K562 (cell line): ENCODE measurements at regions not wholly inside any gene's neighbourhood (a gene's known extent, or its start where the extent isn't known, plus 50 kb on each side); places are given as distances from the start of the nearest gene placed in this dataset.

Source experiments
- ATAC-seq: fragments of 200-7000 bp; cut with Tn5 transposase; 3 replicates; pipeline ENCODE4 v1.9.1; 2020; ENCODE audit warnings: moderate library complexity
- BruUV-seq: library from RNA; stranded (reverse); fragments of 400-500 nt; replicated peaks from 2 replicates; lab custom pipeline; 2021; lab: Mats Ljungman, UMichigan
- CTCF ChIA-PET: fragments of 300-600 bp; formaldehyde crosslinking; extraction: SDS; loops from one replicate; lab custom pipeline; 2021; ENCODE audit warnings: low intra/inter-chr PET ratio; lab: Yijun Ruan, JAX
- POLR2A ChIA-PET: fragments of 300-600, 350-650 bp; sonication (Branson Sonifier 250); formaldehyde crosslinking; extraction: SDS; loops from one replicate; lab custom pipeline; 2021; ENCODE audit warnings: antibody characterized with exemption, inconsistent platforms; lab: Yijun Ruan, JAX
- DNase-seq, 4 experiments: peaks; one replicate each; pipeline versions ENCODE4 v3.0.0 to v3.0.0-alpha.2; 2011 to 2018; ENCODE audit warnings: low spot score in 3 of 4, mixed read lengths in 3 of 4; ENCODE audit errors: extremely low read depth in 1 of 4
- FAIRE-seq: peaks from 2 replicates; lab custom pipeline; 2011; peaks lifted over from hg19 to GRCh38; lab: Jason Lieb, UNC
- H2AFZ ChIP-seq: 2 replicates; pipeline ENCODE4 v1.6.0; 2011; ENCODE audit warnings: low read depth, low read length, control low read depth, inconsistent platforms
- H3K27ac ChIP-seq: fragments of 200-600 bp; 3 replicates; pipeline ENCODE4 v1.8.0; 2011; ENCODE audit warnings: low read depth, mild to moderate bottlenecking, control low read depth, inconsistent platforms, low read length, moderate library complexity, mixed read lengths; ENCODE audit errors: extremely low read depth
- H3K27me3 ChIP-seq, 2 experiments: fragments of 300-600 bp in 1 of 2; 2 replicates in 1 of 2; 3 replicates in 1 of 2; pipeline versions ENCODE4 v1.6.0 to v1.8.0; 2011; ENCODE audit warnings: inconsistent platforms in 2 of 2, low read length in 2 of 2, mild to moderate bottlenecking in 1 of 2, mixed read lengths in 1 of 2, moderate library complexity in 1 of 2; ENCODE audit not compliant: control insufficient read depth in 2 of 2, insufficient read depth in 2 of 2
- H3K36me3 ChIP-seq: fragments of 300-600 bp; 3 replicates; pipeline ENCODE4 v1.8.0; 2011; ENCODE audit warnings: mild to moderate bottlenecking, low read length, inconsistent platforms; ENCODE audit not compliant: control insufficient read depth, insufficient read depth
- H3K4me1 ChIP-seq, 2 experiments: fragments of 200-600 bp in 1 of 2; replicated peaks in 1 of 2; 2 replicates in 1 of 2; 3 replicates in 1 of 2; pipeline versions ENCODE4 v1.5.1 to v1.8.0; 2011; ENCODE audit warnings: inconsistent platforms in 2 of 2, low read length in 2 of 2, mild to moderate bottlenecking in 1 of 2, mixed read lengths in 1 of 2, moderate library complexity in 1 of 2; ENCODE audit not compliant: control insufficient read depth in 2 of 2, insufficient read depth in 2 of 2
- H3K4me2 ChIP-seq: 2 replicates; pipeline ENCODE4 v1.6.1; 2011; ENCODE audit warnings: low read length, control low read depth, inconsistent platforms, mixed read lengths; ENCODE audit not compliant: insufficient read depth
- H3K4me3 ChIP-seq: fragments of 200-600 bp; sonication (generic), shearing (Covaris generic); 2 replicates; pipeline ENCODE4 v1.5.1; 2016; ENCODE audit warnings: control low read depth, inconsistent platforms
- H3K79me2 ChIP-seq: fragments of 200-600 bp; 3 replicates; pipeline ENCODE4 v1.8.0; 2011; ENCODE audit warnings: low read length, inconsistent platforms; ENCODE audit not compliant: control insufficient read depth, insufficient read depth
- H3K9ac ChIP-seq, 2 experiments: 2 replicates each; pipeline versions ENCODE4 v1.6.0 to v1.6.1; 2011; ENCODE audit warnings: low read depth in 2 of 2, low read length in 2 of 2, control low read depth in 1 of 2, inconsistent platforms in 1 of 2, mild to moderate bottlenecking in 1 of 2, mixed read lengths in 1 of 2; ENCODE audit not compliant: insufficient read depth in 1 of 2
- H3K9me1 ChIP-seq: one replicate; pipeline ENCODE4 v1.6.0; 2011; ENCODE audit warnings: inconsistent platforms, mild to moderate bottlenecking, low read length, moderate library complexity; ENCODE audit not compliant: control insufficient read depth, insufficient read depth
- H3K9me3 ChIP-seq: replicated peaks from 2 replicates; pipeline ENCODE4 v1.5.1; 2011; ENCODE audit warnings: low read depth, low read length, inconsistent platforms; ENCODE audit not compliant: control insufficient read depth, insufficient read depth
- H4K20me1 ChIP-seq: replicated peaks from 2 replicates; pipeline ENCODE4 v1.6.1; 2011; ENCODE audit warnings: low read length, inconsistent platforms, mixed read lengths; ENCODE audit not compliant: control insufficient read depth, insufficient read depth
- ATF1 ChIP-seq, 2 experiments: fragments of 450-650 bp in 1 of 2; IDR thresholded peaks; 2 replicates each; pipeline ENCODE4 v1.6.1; 2016; ENCODE audit warnings: missing compliant biosample characterization in 1 of 2, missing genetic modification characterization in 1 of 2
- CEBPZ ChIP-seq: fragments of 150-350 bp; IDR thresholded peaks from 2 replicates; pipeline ENCODE4 v1.6.1; 2014; ENCODE audit warnings: low read depth, mild to moderate bottlenecking, low read length, borderline replicate concordance
- CHAMP1 ChIP-seq: fragments of 450-650 bp; IDR thresholded peaks from 2 replicates; pipeline ENCODE4 v1.6.1; 2016; ENCODE audit warnings: mild to moderate bottlenecking
- CREBBP ChIP-seq: IDR thresholded peaks from one replicate; pipeline ENCODE4 v1.6.1; 2012; ENCODE audit warnings: low read depth, mild to moderate bottlenecking, control low read depth, inconsistent platforms, low read length
- ETS2 ChIP-seq: IDR thresholded peaks from 2 replicates; pipeline ENCODE4 v1.6.1; 2016; ENCODE audit warnings: borderline replicate concordance, missing genetic modification characterization, mild to moderate bottlenecking, moderate library complexity, missing compliant biosample characterization; ENCODE audit not compliant: poor library complexity, severe bottlenecking
- HIVEP1 ChIP-seq: fragments of 250-450 bp; sonication (Bioruptor Pico); IDR thresholded peaks from 2 replicates; pipeline ENCODE4 v1.4.0; 2020; ENCODE audit warnings: mild to moderate bottlenecking
- KDM1A ChIP-seq, 2 experiments: fragments of 450-650 bp; IDR thresholded peaks; 2 replicates each; pipeline ENCODE4 v1.6.1; 2016; ENCODE audit warnings: mild to moderate bottlenecking in 2 of 2
- PURB ChIP-seq: sonication (generic); formaldehyde crosslinking; IDR thresholded peaks from 2 replicates; pipeline ENCODE4 v1.9.0; 2021; ENCODE audit warnings: low read depth, mild to moderate bottlenecking, missing genetic modification reagents
- RNF2 ChIP-seq: sonication (generic); IDR thresholded peaks from 2 replicates; pipeline ENCODE4 v1.6.1; 2016
- SREBF1 ChIP-seq: fragments of 150-350 bp; IDR thresholded peaks from 2 replicates; pipeline ENCODE4 v1.6.1; 2014; ENCODE audit warnings: antibody characterized with exemption, low read depth, low read length, borderline replicate concordance
- TAF15 ChIP-seq: fragments of 200-400 bp; formaldehyde crosslinking; IDR thresholded peaks from 2 replicates; pipeline ENCODE4 v1.6.1; 2017; ENCODE audit warnings: mild to moderate bottlenecking, low read depth, low read length, moderate library complexity
- TGIF2 ChIP-seq: sonication (generic); formaldehyde crosslinking; IDR thresholded peaks from 2 replicates; pipeline ENCODE4 v1.8.1; 2022; ENCODE audit warnings: mild to moderate bottlenecking, missing genetic modification reagents, moderate library complexity
- ZNF785 ChIP-seq: fragments of 250-450 bp; sonication (Bioruptor Pico); IDR thresholded peaks from 2 replicates; pipeline ENCODE4 v1.4.0; 2020; ENCODE audit warnings: mild to moderate bottlenecking
- WGBS: fragments of 100-300 bp; shearing (Covaris generic); methylation state at CpG from one replicate; pipeline ENCODE4 v1.1.6; 2016; ENCODE audit warnings: low coverage, mixed read lengths; ENCODE audit not compliant: insufficient coverage; ENCODE audit errors: missing lambda C conversion rate; 5-methylcytosine and 5-hydroxymethylcytosine counted together
- in situ Hi-C: fragments of 300-500 bp; cut with MboI; formaldehyde crosslinking; loops from 4 replicates; pipeline ENCODE4 v1.15.0; 2018; ENCODE audit warnings: inconsistent platforms, mixed read lengths
- intact Hi-C: fragments of 100-400 bp; cut with micrococcal nuclease; formaldehyde crosslinking; loops from 2 replicates; pipeline ENCODE4 v1.14.2; 2022
- TF ChIP-seq, protein P1 (sequence below), 2 experiments: fragments of 450-650 bp; IDR thresholded peaks; 2 replicates each; pipeline ENCODE4 v1.6.1; 2018; ENCODE audit warnings: mild to moderate bottlenecking in 2 of 2, low read depth in 1 of 2; ENCODE audit not compliant: partially characterized antibody in 2 of 2

DNA sequence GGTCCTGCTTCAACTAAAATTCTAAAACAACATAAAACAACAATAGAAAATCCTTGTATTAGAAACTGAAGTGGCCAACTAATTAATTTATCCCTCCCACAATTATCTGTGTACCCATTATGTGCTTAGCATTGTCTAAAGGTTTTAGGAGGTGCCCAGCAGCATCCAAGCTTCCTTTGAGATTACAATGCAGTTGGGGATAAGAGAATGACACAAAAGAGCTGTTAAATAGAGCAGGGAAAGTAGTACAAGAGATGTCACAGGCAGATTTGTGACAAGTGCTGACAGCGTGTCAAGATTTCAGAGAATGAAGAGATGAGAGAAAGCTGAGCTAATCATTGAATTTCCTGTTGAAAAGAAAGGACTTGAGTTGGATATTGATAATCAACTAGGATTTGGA is 204.8 kb downstream of the OTOR start:
- no peak overlapping the region for H3K4me3 ChIP-seq
- intact Hi-C loops = no loop called here
- no peaks in the 10 kb centered on the region for H3K4me1 ChIP-seq
- no peak for FAIRE-seq
- no peaks in the 10 kb centered on the region for H3K9me3 ChIP-seq
- ChIA-PET POLR2A (no interaction called here), CTCF (no interaction called here)
- H3K9ac ChIP-seq = no peak overlapping the region
- no peaks in the 10 kb centered on the region for H3K79me2 ChIP-seq
- H2AFZ ChIP-seq = no peak overlapping the region
- H3K36me3 ChIP-seq = no peaks in the 10 kb centered on the region
- no peak for DNase-seq
- H3K4me2 ChIP-seq = no peak overlapping the region
- no TSS peak for BruUV-seq
- 0% methylated on average over 1 of the region's 1 CpG for WGBS
- H4K20me1 ChIP-seq = no peaks in the 10 kb centered on the region
- no peaks in the 10 kb centered on the region for H3K27me3 ChIP-seq
- no peaks in the 10 kb centered on the region for H3K9me1 ChIP-seq
- ATAC-seq = no peak
- in situ Hi-C loops = no loop called here
- H3K27ac ChIP-seq = no peak overlapping the region
- TF ChIP-seq KDM1A (IDR thresholded peaks at IDR 0.05) = no peak
- TF ChIP-seq TGIF2 (CRISPR knock-in tag) = no peak
- no peak for TF ChIP-seq PURB (CRISPR knock-in tag)
- TF ChIP-seq HIVEP1 = no peak
- no peak for TF ChIP-seq TAF15
- no peak for TF ChIP-seq ZNF785 (CRISPR knock-in tag)
- TF ChIP-seq RNF2 = no peak
- no peak for TF ChIP-seq CHAMP1
- no peak for TF ChIP-seq CEBPZ
- no peak for TF ChIP-seq CREBBP
- no peak for TF ChIP-seq ATF1 (CRISPR knock-in tag; IDR thresholded peaks at IDR 0.05)
- TF ChIP-seq ATF1 (tag; IDR thresholded peaks at IDR 0.05) = no peak
- TF ChIP-seq SREBF1 = no peak
- TF ChIP-seq, protein P1, sequence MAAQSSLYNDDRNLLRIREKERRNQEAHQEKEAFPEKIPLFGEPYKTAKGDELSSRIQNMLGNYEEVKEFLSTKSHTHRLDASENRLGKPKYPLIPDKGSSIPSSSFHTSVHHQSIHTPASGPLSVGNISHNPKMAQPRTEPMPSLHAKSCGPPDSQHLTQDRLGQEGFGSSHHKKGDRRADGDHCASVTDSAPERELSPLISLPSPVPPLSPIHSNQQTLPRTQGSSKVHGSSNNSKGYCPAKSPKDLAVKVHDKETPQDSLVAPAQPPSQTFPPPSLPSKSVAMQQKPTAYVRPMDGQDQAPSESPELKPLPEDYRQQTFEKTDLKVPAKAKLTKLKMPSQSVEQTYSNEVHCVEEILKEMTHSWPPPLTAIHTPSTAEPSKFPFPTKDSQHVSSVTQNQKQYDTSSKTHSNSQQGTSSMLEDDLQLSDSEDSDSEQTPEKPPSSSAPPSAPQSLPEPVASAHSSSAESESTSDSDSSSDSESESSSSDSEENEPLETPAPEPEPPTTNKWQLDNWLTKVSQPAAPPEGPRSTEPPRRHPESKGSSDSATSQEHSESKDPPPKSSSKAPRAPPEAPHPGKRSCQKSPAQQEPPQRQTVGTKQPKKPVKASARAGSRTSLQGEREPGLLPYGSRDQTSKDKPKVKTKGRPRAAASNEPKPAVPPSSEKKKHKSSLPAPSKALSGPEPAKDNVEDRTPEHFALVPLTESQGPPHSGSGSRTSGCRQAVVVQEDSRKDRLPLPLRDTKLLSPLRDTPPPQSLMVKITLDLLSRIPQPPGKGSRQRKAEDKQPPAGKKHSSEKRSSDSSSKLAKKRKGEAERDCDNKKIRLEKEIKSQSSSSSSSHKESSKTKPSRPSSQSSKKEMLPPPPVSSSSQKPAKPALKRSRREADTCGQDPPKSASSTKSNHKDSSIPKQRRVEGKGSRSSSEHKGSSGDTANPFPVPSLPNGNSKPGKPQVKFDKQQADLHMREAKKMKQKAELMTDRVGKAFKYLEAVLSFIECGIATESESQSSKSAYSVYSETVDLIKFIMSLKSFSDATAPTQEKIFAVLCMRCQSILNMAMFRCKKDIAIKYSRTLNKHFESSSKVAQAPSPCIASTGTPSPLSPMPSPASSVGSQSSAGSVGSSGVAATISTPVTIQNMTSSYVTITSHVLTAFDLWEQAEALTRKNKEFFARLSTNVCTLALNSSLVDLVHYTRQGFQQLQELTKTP (IDR thresholded peaks at IDR 0.05; ENCODE audit: low read depth in 1 of 2, partially characterized antibody in 2 of 2) = no peak
- TF ChIP-seq ETS2 (tag) = no peak
